Tibial artery (tissue), 4 donors: ENCODE measurements at regions not wholly inside any gene's neighbourhood (a gene's known extent, or its start where the extent isn't known, plus 50 kb on each side); places are given as distances from the start of the nearest gene placed in this dataset.

ENCODE experiments used
- DNase-seq, 2 donors: peaks; one replicate each; pipeline ENCODE4 v3.0.0-alpha.2; 2019
- H3K27ac ChIP-seq, 2 donors: fragments of 200-600 bp; sonication (generic) in 1 of 2; 1 replicate in 1 of 2; 2 replicates in 1 of 2; pipeline ENCODE4 v1.5.1; 2018 to 2019; ENCODE audit warnings: mild to moderate bottlenecking in 1 of 2
- H3K27me3 ChIP-seq, 2 donors: fragments of 200-600 bp; sonication (generic) in 1 of 2; one replicate each; pipeline versions ENCODE4 v1.5.1 to v1.6.0; 2016 to 2019
- H3K36me3 ChIP-seq, 3 donors: fragments of 200-600 bp; sonication (generic) in 2 of 3; one replicate each; pipeline ENCODE4 v1.5.1; 2016 to 2019; ENCODE audit warnings: mild to moderate bottlenecking in 2 of 3
- H3K4me1 ChIP-seq, 4 donors: fragments of 200-600 bp; sonication (generic) in 2 of 4; 1 replicate in 3 of 4; 2 replicates in 1 of 4; pipeline ENCODE4 v1.5.1; 2016 to 2019
- H3K4me3 ChIP-seq, 2 donors: fragments of 200-600 bp; sonication (generic) in 1 of 2; 1 replicate in 1 of 2; 2 replicates in 1 of 2; pipeline ENCODE4 v1.5.1; 2018 to 2019; ENCODE audit warnings: mild to moderate bottlenecking in 2 of 2
- H3K9me3 ChIP-seq, 3 donors: fragments of 200-600 bp; sonication (generic) in 1 of 3; one replicate each; pipeline ENCODE4 v1.5.1; 2016 to 2019
- CTCF ChIP-seq, 2 experiments: fragments of 200-600 bp in 1 of 2; fragments of 450-650 bp in 1 of 2; IDR thresholded peaks; one replicate each; pipeline ENCODE4 v1.5.1; 2017 to 2019; ENCODE audit warnings: antibody characterized with exemption in 2 of 2, mild to moderate bottlenecking in 1 of 2, moderate library complexity in 1 of 2
- intact Hi-C: fragments of 100-400 bp; cut with DNase I; formaldehyde crosslinking; loops from one replicate; pipeline ENCODE4 v1.15.0; 2023; ENCODE audit warnings: low total_unique reads

DNA sequence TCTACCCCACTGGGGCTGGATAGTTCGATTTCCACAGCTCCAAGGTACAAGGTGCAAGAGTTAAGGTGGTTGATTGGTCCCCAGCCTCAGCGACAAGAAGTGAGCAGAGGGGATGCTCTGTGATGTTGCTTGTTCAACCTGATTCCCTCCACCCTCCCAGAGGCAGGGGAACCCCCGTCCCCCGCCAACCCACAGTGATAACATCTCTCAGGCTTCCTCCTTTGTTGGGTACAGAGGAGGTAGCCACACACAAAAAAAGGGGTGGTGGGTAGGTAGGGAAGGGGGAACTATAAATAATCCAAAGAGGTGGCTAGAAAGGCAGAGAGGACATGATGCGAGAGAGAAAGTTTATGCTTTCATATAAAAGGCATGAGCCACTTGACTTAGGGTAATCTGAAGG is 192.9 kb upstream of the POU3F3 start:
- H3K36me3 ChIP-seq = no peaks in the 10 kb centered on the region
- H3K9me3 ChIP-seq = peaks cover 0 to 3% (median 0%) of the 10 kb centered on the region in 3 donors
- H3K27me3 ChIP-seq = peaks cover 0 to 16% of the 10 kb centered on the region in 2 donors
- no peak overlapping the region for H3K4me3 ChIP-seq
- DNase-seq = no peak
- TF ChIP-seq CTCF (IDR thresholded peaks at IDR 0.05) = no peak
- H3K27ac ChIP-seq = no peak overlapping the region
- intact Hi-C loops = no loop called here
- H3K4me1 ChIP-seq = no peaks in the 10 kb centered on the region

DNA sequence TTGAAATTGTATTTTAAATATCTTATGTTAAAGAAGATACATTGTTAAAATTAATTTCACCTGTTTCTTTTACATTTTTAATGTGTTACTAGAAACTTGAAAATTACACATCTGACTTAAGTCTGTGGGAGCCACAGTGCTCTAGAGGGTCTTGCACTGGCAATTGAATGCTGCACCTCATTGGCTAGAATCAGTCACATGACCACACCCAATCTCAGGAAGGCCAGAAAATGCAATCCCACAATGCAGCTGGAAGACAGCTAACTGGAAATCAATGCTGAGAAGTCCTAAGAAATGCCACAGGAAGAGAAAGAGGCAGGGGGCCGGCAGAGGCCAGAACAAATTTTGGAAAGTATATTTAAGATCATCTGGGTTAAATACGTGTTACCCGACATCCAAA is 189.2 kb upstream of the POU3F3 start:
- Histone ChIP-seq H3K27me3 (peaks cover 0 to 6% of the 10 kb centered on the region in 2 donors), H3K36me3 (no peaks in the 10 kb centered on the region), H3K4me1 (no peaks in the 10 kb centered on the region), H3K9me3 (no peaks in the 10 kb centered on the region), H3K27ac (no peak overlapping the region), H3K4me3 (no peak overlapping the region)
- DNase-seq = no peak
- no peak for TF ChIP-seq CTCF (IDR thresholded peaks at IDR 0.05)
- intact Hi-C loops = no loop called here

DNA sequence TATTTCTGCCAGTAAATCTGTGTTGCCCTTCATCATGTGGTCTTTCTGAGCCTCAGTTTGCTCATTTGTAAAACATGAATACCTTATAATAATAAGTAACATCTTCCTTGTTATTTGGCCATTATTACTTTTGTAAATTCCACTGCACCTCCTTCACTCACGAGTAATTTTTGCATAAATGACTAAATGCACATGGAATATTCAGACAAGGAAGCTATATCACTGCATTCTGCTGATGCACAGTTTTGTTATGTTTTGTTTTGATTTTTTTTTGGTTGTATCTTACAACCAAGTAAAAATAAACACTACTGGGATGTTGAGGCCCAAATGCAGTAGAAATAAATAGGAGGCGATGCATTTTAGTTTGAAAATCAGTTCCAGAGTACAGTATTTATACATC is 185.3 kb upstream of the POU3F3 start:
- no peaks in the 10 kb centered on the region for H3K36me3 ChIP-seq
- no peaks in the 10 kb centered on the region for H3K27me3 ChIP-seq
- H3K27ac ChIP-seq = no peak overlapping the region
- no peaks in the 10 kb centered on the region for H3K9me3 ChIP-seq
- no peak for TF ChIP-seq CTCF (IDR thresholded peaks at IDR 0.05)
- no peak overlapping the region for H3K4me3 ChIP-seq
- intact Hi-C loops = no loop called here
- H3K4me1 ChIP-seq = no peaks in the 10 kb centered on the region
- DNase-seq = no peak

DNA sequence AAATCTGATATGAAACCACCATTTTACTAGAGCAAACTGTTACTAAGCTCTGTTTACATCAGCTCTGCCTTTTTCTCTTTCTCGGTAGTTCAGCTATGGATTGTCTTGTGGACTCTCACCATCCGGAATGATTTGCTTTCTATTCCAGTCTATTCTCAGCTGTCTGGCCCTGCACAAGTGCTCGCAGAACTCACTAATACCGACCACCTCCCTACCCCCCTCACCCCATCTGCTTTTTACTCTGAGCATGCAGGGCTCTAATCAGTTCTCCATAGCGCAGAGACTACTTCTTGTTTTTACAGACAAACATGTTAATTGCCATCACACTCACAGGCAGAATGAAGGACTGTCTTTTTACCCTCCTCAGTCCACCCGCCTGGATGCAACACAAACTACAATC is 180.7 kb upstream of the POU3F3 start:
- Histone ChIP-seq H3K27me3 (no peaks in the 10 kb centered on the region), H3K9me3 (no peaks in the 10 kb centered on the region), H3K4me3 (no peak overlapping the region), H3K36me3 (no peaks in the 10 kb centered on the region), H3K27ac (no peak overlapping the region), H3K4me1 (no peaks in the 10 kb centered on the region)
- intact Hi-C loops = no loop called here
- no peak for TF ChIP-seq CTCF (IDR thresholded peaks at IDR 0.05)
- DNase-seq = no peak

- TF ChIP-seq CTCF (IDR thresholded peaks at IDR 0.05) = no peak
- no peak for DNase-seq
- intact Hi-C loops = no loop called here
- Histone ChIP-seq H3K27me3 (no peaks in the 10 kb centered on the region), H3K36me3 (no peaks in the 10 kb centered on the region), H3K27ac (no peak overlapping the region), H3K4me1 (no peaks in the 10 kb centered on the region), H3K9me3 (no peaks in the 10 kb centered on the region), H3K4me3 (no peak overlapping the region)
Measured at GRCh38 chr2:104678181-104678580, 175.7 kb upstream of the POU3F3 start.

GRCh38 chr2:104685591-104685990 is 168.3 kb upstream of the POU3F3 start:
- intact Hi-C loops = no loop called here
- no peak for TF ChIP-seq CTCF (IDR thresholded peaks at IDR 0.05)
- Histone ChIP-seq H3K27me3 (no peaks in the 10 kb centered on the region), H3K4me1 (no peaks in the 10 kb centered on the region), H3K4me3 (no peak overlapping the region), H3K27ac (no peak overlapping the region), H3K36me3 (no peaks in the 10 kb centered on the region), H3K9me3 (no peaks in the 10 kb centered on the region)
- DNase-seq = no peak
